HG03064 (cell line): ENCODE measurements at regions not wholly inside any gene's neighbourhood (a gene's known extent, or its start where the extent isn't known, plus 50 kb on each side); places are given as distances from the start of the nearest gene placed in this dataset.

Experiments
- ATAC-seq: cut with Tn5 transposase; IDR thresholded peaks from one replicate; pipeline ENCODE4 v1.9.1; 2021; ENCODE audit warnings: low read depth; ENCODE audit not compliant: unreplicated experiment

DNA sequence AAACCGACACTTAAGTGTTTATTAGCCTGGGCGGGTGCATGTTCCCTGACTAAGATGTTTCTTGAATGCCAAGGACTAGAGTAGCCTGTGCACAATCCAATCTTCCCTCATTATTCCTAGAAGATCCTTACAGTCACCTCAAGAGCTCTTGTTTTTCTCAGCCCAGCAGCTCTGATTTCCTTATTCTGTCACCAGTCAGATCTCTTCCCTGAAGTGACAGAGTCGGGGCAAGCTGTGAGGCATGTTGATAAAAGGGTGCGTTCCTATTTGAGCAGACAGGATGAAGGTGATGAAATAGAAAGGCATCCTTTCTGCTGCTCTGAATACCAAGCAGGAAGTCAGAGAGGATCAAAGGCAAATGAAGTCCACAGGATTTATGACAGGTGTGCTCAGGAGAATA lies 125.6 kb upstream of the MCTP2 start:
- ATAC-seq: no peak

GRCh38 chr15:94100863-94101262 lies 130.5 kb upstream of the MCTP2 start:
- ATAC-seq: no peak

GRCh38 chr15:94099574-94099960 lies 131.8 kb upstream of the MCTP2 start:
- no peak for ATAC-seq

GRCh38 chr15:94098921-94099573 lies 132.3 kb upstream of the MCTP2 start:
- no peak for ATAC-seq

DNA sequence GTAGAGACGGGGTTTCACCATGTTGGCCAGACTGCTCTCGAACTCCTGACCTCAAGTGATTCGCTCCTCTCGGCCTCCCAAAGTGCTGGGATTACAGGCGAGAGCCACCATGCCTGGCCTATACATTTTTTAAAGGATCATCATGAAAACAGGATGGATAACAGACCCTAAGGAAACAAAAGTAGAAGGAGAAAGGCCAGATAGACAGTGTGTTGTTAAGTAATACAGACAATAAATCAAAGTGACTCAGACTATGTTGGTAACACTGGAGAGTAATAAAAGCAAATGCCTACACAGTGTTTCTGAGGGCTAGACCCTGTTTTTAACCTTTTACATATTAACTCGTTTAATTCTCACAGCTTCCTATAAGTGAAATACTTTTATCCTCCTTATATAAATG lies 133.8 kb upstream of the MCTP2 start:
- ATAC-seq: no peak

- no peak for ATAC-seq
These were observed 137.1 kb upstream of the MCTP2 start for GRCh38 chr15:94094310-94094709.

GRCh38 chr15:94086341-94086740 lies 145.0 kb upstream of the MCTP2 start:
- ATAC-seq: no peak

- no peak for ATAC-seq
These were observed 147.8 kb upstream of the MCTP2 start for GRCh38 chr15:94083467-94084052.

- no peak for ATAC-seq
These were observed 149.5 kb upstream of the MCTP2 start for GRCh38 chr15:94081829-94082228.

DNA sequence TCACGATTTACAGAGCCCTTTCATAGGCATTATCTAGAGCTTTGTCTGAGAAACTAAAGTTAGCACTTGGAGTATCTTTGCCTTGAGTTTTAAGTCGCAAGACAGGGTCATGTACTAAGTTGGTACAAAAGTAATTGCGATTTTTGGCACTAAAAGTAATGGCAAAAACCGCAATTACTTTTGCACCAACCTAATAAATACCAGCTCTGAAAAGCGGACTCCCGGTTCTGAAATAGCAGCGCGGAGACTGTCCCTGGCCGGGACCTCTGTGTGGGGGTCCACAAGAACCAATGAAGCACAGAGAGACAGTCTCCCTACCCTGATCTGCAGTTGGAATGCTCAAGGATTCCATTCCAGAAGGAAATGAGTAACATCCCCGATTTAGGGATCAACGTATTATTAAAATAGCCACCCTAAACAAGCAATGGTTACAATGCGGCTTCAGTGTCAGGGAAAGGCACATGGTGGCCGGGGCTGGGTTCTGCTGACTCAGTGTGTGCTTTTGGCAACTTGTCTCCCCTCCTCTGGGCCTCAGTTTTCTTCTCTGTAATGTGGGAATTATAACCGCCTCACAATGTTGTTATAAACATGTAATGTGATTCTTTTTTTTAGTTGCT lies 150.3 kb upstream of the MCTP2 start:
- no peak for ATAC-seq

GRCh38 chr15:94080416-94080815 lies 150.9 kb upstream of the MCTP2 start:
- ATAC-seq: no peak

DNA sequence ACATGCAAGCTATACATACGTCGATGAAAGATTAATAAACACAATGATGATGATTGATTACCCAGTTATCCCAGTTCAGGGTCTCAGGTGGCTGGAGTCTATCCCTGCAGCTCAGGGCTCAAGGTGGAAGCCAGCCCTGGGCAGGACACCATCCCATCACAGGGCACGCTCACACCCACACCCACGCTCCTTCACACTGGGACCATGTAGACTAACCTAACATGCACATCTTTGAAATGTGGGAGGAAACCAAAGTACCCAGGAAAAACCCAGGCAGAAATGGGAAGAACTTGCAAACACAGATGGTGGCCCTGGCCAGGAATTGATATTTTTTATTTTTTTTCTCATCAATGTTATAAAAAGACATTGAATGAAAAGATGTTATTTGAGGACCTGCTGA lies 151.4 kb upstream of the MCTP2 start:
- ATAC-seq: no peak

GRCh38 chr15:94079459-94079858 lies 151.9 kb upstream of the MCTP2 start:
- ATAC-seq: no peak

GRCh38 chr15:94077938-94078337 lies 153.4 kb upstream of the MCTP2 start:
- no peak for ATAC-seq

- no peak for ATAC-seq
These were observed 156.0 kb upstream of the MCTP2 start for GRCh38 chr15:94075349-94075748.

GRCh38 chr15:94070356-94071295 lies 160.7 kb upstream of the MCTP2 start:
- ATAC-seq: no peak

DNA sequence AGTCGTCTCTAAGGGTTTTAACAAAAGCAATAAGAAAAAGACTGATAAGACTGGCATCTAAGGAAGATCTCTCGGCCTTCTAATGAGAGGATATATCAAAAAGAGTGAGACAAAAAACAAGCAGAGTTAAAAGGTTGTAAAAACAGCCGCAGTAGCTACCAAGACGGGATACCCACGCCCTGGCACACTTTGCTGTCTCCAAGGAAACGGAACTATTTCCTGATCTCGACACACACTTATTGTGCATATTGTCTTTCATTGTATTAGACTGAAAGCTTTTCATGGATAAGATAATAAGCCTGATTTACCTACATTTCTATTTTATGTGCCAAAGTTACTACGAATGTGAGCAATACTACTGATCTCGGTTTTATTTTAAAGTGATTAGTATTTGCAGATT lies 161.5 kb upstream of the MCTP2 start:
- ATAC-seq: no peak

DNA sequence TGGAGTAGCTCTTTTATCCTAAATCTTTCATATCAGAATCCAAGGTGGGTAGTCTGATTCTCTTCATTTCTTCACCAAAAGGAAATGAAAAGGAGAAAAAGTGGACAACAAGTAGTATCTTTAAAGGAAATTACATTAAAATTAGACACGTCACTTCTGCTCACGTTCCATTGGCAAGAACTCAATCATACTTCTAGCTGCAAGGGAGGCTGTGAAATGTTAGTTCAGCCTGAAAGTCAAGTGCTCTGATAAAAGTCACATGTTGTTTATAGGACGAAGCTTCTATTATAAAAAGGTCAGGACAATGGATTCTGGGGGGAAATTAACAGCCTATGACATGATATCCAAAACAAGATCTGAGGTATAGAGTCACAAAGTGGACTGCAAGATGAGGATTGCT lies 164.6 kb upstream of the MCTP2 start:
- no peak for ATAC-seq

DNA sequence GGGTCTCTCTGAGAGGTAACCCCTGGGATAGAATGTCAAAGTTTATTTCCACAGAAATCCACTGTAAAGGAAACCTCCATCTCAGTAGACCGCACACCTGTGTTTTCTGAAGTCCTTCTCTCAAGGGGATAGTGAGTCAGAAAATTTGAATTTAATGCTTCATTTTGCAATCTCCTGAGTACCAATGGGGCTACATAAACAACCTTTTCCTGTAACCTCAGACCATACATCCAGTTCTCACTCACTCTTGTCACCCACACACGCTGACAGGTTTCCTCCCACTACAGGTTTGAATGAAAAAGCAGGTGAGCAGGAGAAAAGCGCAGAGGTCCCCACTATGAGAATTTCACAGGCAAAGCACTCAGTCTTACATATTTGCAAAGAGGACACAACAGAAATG lies 165.3 kb upstream of the MCTP2 start:
- ATAC-seq: no peak

- ATAC-seq: no peak
These were observed 166.6 kb upstream of the MCTP2 start for GRCh38 chr15:94064676-94065313.

DNA sequence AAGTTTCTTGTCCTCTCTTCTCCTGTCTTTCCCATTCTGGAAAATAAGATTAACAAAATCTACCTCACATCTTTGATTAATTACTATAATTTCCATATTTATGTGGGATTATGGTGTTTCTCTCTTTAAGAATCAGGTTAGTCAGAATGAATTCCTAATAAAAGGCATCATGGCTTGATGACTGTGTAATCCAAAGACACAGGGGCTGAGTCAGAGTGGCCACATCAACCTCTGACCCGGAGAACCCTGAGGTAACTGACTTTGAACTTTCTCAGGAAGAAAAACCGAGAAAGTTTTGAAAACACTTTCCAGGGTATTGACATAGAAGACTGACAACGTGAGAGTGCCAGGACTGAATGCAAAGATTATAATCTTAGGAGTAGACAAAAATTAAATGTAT lies 170.3 kb upstream of the MCTP2 start:
- ATAC-seq: no peak
